SIG-M5 treated with dmso at 0.1 percent for 504 hours (cell line): ENCODE measurements at regions not wholly inside any gene's neighbourhood (a gene's known extent, or its start where the extent isn't known, plus 50 kb on each side); places are given as distances from the start of the nearest gene placed in this dataset.
"Not testable (repeated sequence)": the region's sequence is repeated elsewhere in the genome, so short reads cannot be mapped to it uniquely, and the experiment has no call there.

Experiments
- DNase-seq: peaks from one replicate; lab custom pipeline; 2025; ENCODE audit not compliant: unreplicated experiment; lab: John Stamatoyannopoulos, UW

- no peak for DNase-seq
Measured at GRCh38 chr12:18794000-18794399, 56.1 kb downstream of the CAPZA3 start.

GRCh38 chr12:18797604-18798003 is 59.7 kb downstream of the CAPZA3 start:
- no peak for DNase-seq

- no peak for DNase-seq
Measured at GRCh38 chr12:18798535-18799361, 60.8 kb downstream of the CAPZA3 start.

GRCh38 chr12:18799561-18799960 is 61.6 kb downstream of the CAPZA3 start:
- DNase-seq = no peak

GRCh38 chr12:18805516-18806248 is 67.8 kb downstream of the CAPZA3 start:
- DNase-seq = no peak

- no peak for DNase-seq
Measured at GRCh38 chr12:18807714-18808113, 69.8 kb downstream of the CAPZA3 start.

- DNase-seq = no peak
Measured at GRCh38 chr12:18808221-18808620, 70.3 kb downstream of the CAPZA3 start.

- no peak for DNase-seq
Measured at GRCh38 chr12:18810537-18811253, 72.8 kb downstream of the CAPZA3 start.

GRCh38 chr12:18811273-18811672 is 73.4 kb downstream of the CAPZA3 start:
- DNase-seq = peak; percentile 68

GRCh38 chr12:18813753-18814152 is 75.8 kb downstream of the CAPZA3 start:
- DNase-seq = no peak

- no peak for DNase-seq
Measured at GRCh38 chr12:18818579-18819268, 80.8 kb downstream of the CAPZA3 start.

GRCh38 chr12:18819484-18819883 is 81.6 kb downstream of the CAPZA3 start:
- DNase-seq = no peak

- DNase-seq = no peak
Measured at GRCh38 chr12:18823461-18823860, 85.5 kb downstream of the CAPZA3 start.

GRCh38 chr12:18824287-18824686 is 86.4 kb downstream of the CAPZA3 start:
- DNase-seq = peak; percentile 66

- DNase-seq = no peak
Measured at GRCh38 chr12:18825138-18825537, 87.2 kb downstream of the CAPZA3 start.

- no peak for DNase-seq
Measured at GRCh38 chr12:18827913-18828312, 90.0 kb downstream of the CAPZA3 start.

- DNase-seq = no peak
Measured at GRCh38 chr12:18828483-18828882, 90.6 kb downstream of the CAPZA3 start.

- DNase-seq = no peak
Measured at GRCh38 chr12:18828987-18829386, 91.1 kb downstream of the CAPZA3 start.

GRCh38 chr12:18832932-18833331 is 95.0 kb downstream of the CAPZA3 start:
- not testable (repeated sequence) for DNase-seq

GRCh38 chr12:18837025-18837424 is 99.1 kb downstream of the CAPZA3 start:
- no peak for DNase-seq

GRCh38 chr12:18837505-18837904 is 99.6 kb downstream of the CAPZA3 start:
- DNase-seq = no peak
